ENCODE measurements at regions not wholly inside any gene's neighbourhood (a gene's known extent, or its start where the extent isn't known, plus 50 kb on each side); places are given as distances from the start of the nearest gene placed in this dataset.

- no peaks in the 10 kb centered on the region for H3K9me3 ChIP-seq
- no peak for DNase-seq
- H3K36me3 Mint-ChIP-seq = no peaks in the 10 kb centered on the region
- no peaks in the 10 kb centered on the region for H3K4me1 ChIP-seq (ENCODE audit: control insufficient read depth in 1 of 2, extremely low read depth in 1 of 2, insufficient read depth in 2 of 2, low read length in 2 of 2)
- no peaks in the 10 kb centered on the region for H3K27me3 Mint-ChIP-seq
- no peaks in the 10 kb centered on the region for H3K27me3 ChIP-seq (replicated peaks in 1 of 2; ENCODE audit: control insufficient read depth in 2 of 2, extremely low read depth in 1 of 2, insufficient read depth in 2 of 2, low read length in 1 of 2)
- CTCF ChIA-PET = no interaction called here
- H3K36me3 ChIP-seq (ENCODE audit: control insufficient read depth in 2 of 2, extremely low read depth in 1 of 2, insufficient read depth in 1 of 2, low read length in 1 of 2) = no peaks in the 10 kb centered on the region
- POLR2A ChIA-PET = no interaction called here
- H3K27ac Mint-ChIP-seq = no peak overlapping the region
- no peak overlapping the region for H3K4me3 ChIP-seq (ENCODE audit: control insufficient read depth in 1 of 2, extremely low read depth in 1 of 2, low read length in 1 of 2)
- no peaks in the 10 kb centered on the region for H3K4me1 Mint-ChIP-seq
- no peak overlapping the region for H3K27ac ChIP-seq (ENCODE audit: low read length)
- ATAC-seq (replicated peaks in 1 of 4) = no peak
- no peak overlapping the region for H3K4me3 Mint-ChIP-seq
- peaks cover 11 to 29% (median 17%) of the 10 kb centered on the region in 3 donors for H3K9me3 Mint-ChIP-seq
These were observed 59.1 kb upstream of the PDC start for GRCh38 chr1:186519982-186520381.

DNA sequence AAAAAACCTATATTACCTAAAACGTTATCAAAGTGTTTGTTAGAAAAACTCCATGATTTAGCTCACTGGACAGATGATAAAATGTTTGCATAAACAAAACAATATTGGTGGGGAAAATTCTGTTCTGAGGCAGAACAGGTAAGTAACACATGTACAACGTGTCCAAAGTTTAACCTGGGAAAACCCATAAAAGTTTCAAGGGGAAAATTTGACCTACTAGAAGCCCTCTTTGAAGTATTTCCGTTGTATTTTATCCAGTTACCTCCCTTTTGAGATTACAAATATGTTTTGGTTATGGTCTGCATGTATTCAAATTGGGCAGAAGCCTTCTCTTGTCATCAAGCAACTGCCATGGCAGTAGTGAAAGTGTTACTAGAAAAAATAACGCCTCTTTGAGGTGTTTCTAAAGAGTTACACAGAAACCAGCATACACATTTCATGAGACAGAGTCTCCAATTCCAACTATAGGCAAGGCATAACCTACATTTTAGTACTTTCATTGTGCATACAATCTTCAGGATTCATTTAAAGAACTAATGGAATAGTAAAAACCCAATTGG, 58.0 kb upstream of the PDC start:
- Mint-ChIP-seq H3K4me1 (no peaks in the 10 kb centered on the region), H3K27me3 (no peaks in the 10 kb centered on the region), H3K36me3 (peaks cover 3% of the 10 kb centered on the region), H3K4me3 (no peak overlapping the region), H3K9me3 (peaks cover 6 to 21% (median 11%) of the 10 kb centered on the region in 3 donors), H3K27ac (no peak overlapping the region)
- DNase-seq = no peak
- no peak for ATAC-seq (replicated peaks in 1 of 4)
- no peaks in the 10 kb centered on the region for H3K9me3 ChIP-seq
- H3K4me3 ChIP-seq (ENCODE audit: control insufficient read depth in 1 of 2, extremely low read depth in 1 of 2, low read length in 1 of 2) = no peak overlapping the region
- H3K36me3 ChIP-seq (ENCODE audit: control insufficient read depth in 2 of 2, extremely low read depth in 1 of 2, insufficient read depth in 1 of 2, low read length in 1 of 2) = no peaks in the 10 kb centered on the region
- POLR2A ChIA-PET = no interaction called here
- no peaks in the 10 kb centered on the region for H3K4me1 ChIP-seq (ENCODE audit: control insufficient read depth in 1 of 2, extremely low read depth in 1 of 2, insufficient read depth in 2 of 2, low read length in 2 of 2)
- WGBS (ENCODE audit: insufficient coverage) = no CpG with 5 or more reads among the region's 4 CpGs
- H3K27me3 ChIP-seq (replicated peaks in 1 of 2; ENCODE audit: control insufficient read depth in 2 of 2, extremely low read depth in 1 of 2, insufficient read depth in 2 of 2, low read length in 1 of 2) = no peaks in the 10 kb centered on the region
- CTCF ChIA-PET = no interaction called here
- H3K27ac ChIP-seq (ENCODE audit: low read length) = no peak overlapping the region

DNA sequence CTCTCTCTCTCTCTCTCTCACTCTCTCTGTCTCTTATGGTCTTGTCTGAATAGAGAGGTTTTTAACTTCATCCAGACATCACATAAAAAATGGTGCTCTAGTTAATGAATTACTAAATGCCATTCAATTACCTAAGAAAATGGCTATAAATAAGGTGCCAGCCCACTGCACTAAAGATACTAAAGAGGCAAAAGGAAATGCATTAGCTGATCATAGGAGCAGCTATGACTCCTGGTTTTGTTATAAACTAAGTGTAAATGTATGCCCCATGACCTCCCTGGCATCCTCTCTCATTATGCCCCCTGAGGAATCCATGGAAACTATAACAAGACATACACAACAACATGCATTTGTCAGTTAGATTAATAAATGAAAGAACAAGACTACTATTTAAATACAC, 57.5 kb upstream of the PDC start:
- ChIA-PET POLR2A (no interaction called here), CTCF (no interaction called here)
- no peaks in the 10 kb centered on the region for H3K36me3 ChIP-seq (ENCODE audit: control insufficient read depth in 2 of 2, extremely low read depth in 1 of 2, insufficient read depth in 1 of 2, low read length in 1 of 2)
- DNase-seq (no peak), ATAC-seq (replicated peaks in 1 of 4) (no peak)
- no peaks in the 10 kb centered on the region for H3K9me3 ChIP-seq
- Mint-ChIP-seq H3K36me3 (peaks cover 3% of the 10 kb centered on the region), H3K27me3 (no peaks in the 10 kb centered on the region), H3K9me3 (peaks cover 6 to 19% (median 8%) of the 10 kb centered on the region in 3 donors), H3K4me3 (no peak overlapping the region), H3K4me1 (no peaks in the 10 kb centered on the region), H3K27ac (no peak overlapping the region)
- peaks cover 0 to 2% of the 10 kb centered on the region in 2 experiments for H3K27me3 ChIP-seq (replicated peaks in 1 of 2; ENCODE audit: control insufficient read depth in 2 of 2, extremely low read depth in 1 of 2, insufficient read depth in 2 of 2, low read length in 1 of 2)
- no peaks in the 10 kb centered on the region for H3K4me1 ChIP-seq (ENCODE audit: control insufficient read depth in 1 of 2, extremely low read depth in 1 of 2, insufficient read depth in 2 of 2, low read length in 2 of 2)
- no peak overlapping the region for H3K27ac ChIP-seq (ENCODE audit: low read length)
- no peak overlapping the region for H3K4me3 ChIP-seq (ENCODE audit: control insufficient read depth in 1 of 2, extremely low read depth in 1 of 2, low read length in 1 of 2)

GRCh38 chr1:186514367-186514766, 53.5 kb upstream of the PDC start:
- H3K27me3 Mint-ChIP-seq = peaks cover 0 to 5% of the 10 kb centered on the region in 2 donors
- POLR2A ChIA-PET = no interaction called here

GRCh38 chr1:186513526-186513925, 52.6 kb upstream of the PDC start:
- Histone ChIP-seq H3K27ac (ENCODE audit: low read length) (no peak overlapping the region), H3K9me3 (no peaks in the 10 kb centered on the region), H3K4me3 (ENCODE audit: control insufficient read depth in 1 of 2, extremely low read depth in 1 of 2, low read length in 1 of 2) (no peak overlapping the region), H3K27me3 (replicated peaks in 1 of 2; ENCODE audit: control insufficient read depth in 2 of 2, extremely low read depth in 1 of 2, insufficient read depth in 2 of 2, low read length in 1 of 2) (peaks cover 0 to 8% of the 10 kb centered on the region in 2 experiments), H3K4me1 (ENCODE audit: control insufficient read depth in 1 of 2, extremely low read depth in 1 of 2, insufficient read depth in 2 of 2, low read length in 2 of 2) (no peaks in the 10 kb centered on the region), H3K36me3 (ENCODE audit: control insufficient read depth in 2 of 2, extremely low read depth in 1 of 2, insufficient read depth in 1 of 2, low read length in 1 of 2) (no peaks in the 10 kb centered on the region)
- H3K4me1 Mint-ChIP-seq = peaks cover 0 to 6% (median 0%) of the 10 kb centered on the region in 3 donors
- H3K9me3 Mint-ChIP-seq = peaks cover 4 to 8% (median 6%) of the 10 kb centered on the region in 3 donors
- peaks cover 6% of the 10 kb centered on the region for H3K36me3 Mint-ChIP-seq
- no peak for ATAC-seq (replicated peaks in 1 of 4)
- ChIA-PET CTCF (no interaction called here), POLR2A (no interaction called here)
- 69% methylated on average over 3 of the region's 3 CpGs for WGBS (ENCODE audit: insufficient coverage)
- no peak for DNase-seq
- no peak overlapping the region for H3K27ac Mint-ChIP-seq
- H3K4me3 Mint-ChIP-seq = no peak overlapping the region
- peaks cover 0 to 5% of the 10 kb centered on the region in 2 donors for H3K27me3 Mint-ChIP-seq

More at GRCh38 chr1:186514367-186514766, 53.5 kb upstream of the PDC start:
- Histone ChIP-seq H3K4me3 (ENCODE audit: control insufficient read depth in 1 of 2, extremely low read depth in 1 of 2, low read length in 1 of 2) (no peak overlapping the region), H3K9me3 (no peaks in the 10 kb centered on the region), H3K27ac (ENCODE audit: low read length) (no peak overlapping the region), H3K27me3 (replicated peaks in 1 of 2; ENCODE audit: control insufficient read depth in 2 of 2, extremely low read depth in 1 of 2, insufficient read depth in 2 of 2, low read length in 1 of 2) (peaks cover 0 to 8% of the 10 kb centered on the region in 2 experiments), H3K4me1 (ENCODE audit: control insufficient read depth in 1 of 2, extremely low read depth in 1 of 2, insufficient read depth in 2 of 2, low read length in 2 of 2) (no peaks in the 10 kb centered on the region), H3K36me3 (ENCODE audit: control insufficient read depth in 2 of 2, extremely low read depth in 1 of 2, insufficient read depth in 1 of 2, low read length in 1 of 2) (no peaks in the 10 kb centered on the region)
- peaks cover 0 to 6% (median 0%) of the 10 kb centered on the region in 3 donors for H3K4me1 Mint-ChIP-seq
- H3K36me3 Mint-ChIP-seq = peaks cover 6% of the 10 kb centered on the region
- CTCF ChIA-PET = no interaction called here
- ATAC-seq (replicated peaks in 1 of 4) (no peak), DNase-seq (no peak)
- no peak overlapping the region for H3K4me3 Mint-ChIP-seq
- H3K27ac Mint-ChIP-seq = no peak overlapping the region
- 100% methylated on average over 1 of the region's 4 CpGs for WGBS (ENCODE audit: insufficient coverage)
- H3K9me3 Mint-ChIP-seq = peaks cover 1 to 4% (median 3%) of the 10 kb centered on the region in 3 donors

GRCh38 chr1:186512698-186513457, 52.0 kb upstream of the PDC start:
- no peak overlapping the region for H3K27ac ChIP-seq (ENCODE audit: low read length)
- CTCF ChIA-PET = no interaction called here
- WGBS (ENCODE audit: insufficient coverage) = 65% methylated on average over 3 of the region's 3 CpGs

More at GRCh38 chr1:186512698-186513457, 52.0 kb upstream of the PDC start:
- Mint-ChIP-seq H3K9me3 (peaks cover 4 to 10% (median 6%) of the 10 kb centered on the region in 3 donors), H3K4me1 (peaks cover 0 to 6% (median 0%) of the 10 kb centered on the region in 3 donors), H3K27me3 (peaks cover 0 to 5% of the 10 kb centered on the region in 2 donors), H3K27ac (no peak overlapping the region), H3K36me3 (peaks cover 6% of the 10 kb centered on the region), H3K4me3 (no peak overlapping the region)
- ATAC-seq (replicated peaks in 1 of 4) = no peak
- DNase-seq = no peak
- no peaks in the 10 kb centered on the region for H3K9me3 ChIP-seq
- H3K36me3 ChIP-seq (ENCODE audit: control insufficient read depth in 2 of 2, extremely low read depth in 1 of 2, insufficient read depth in 1 of 2, low read length in 1 of 2) = no peaks in the 10 kb centered on the region
- no peak overlapping the region for H3K4me3 ChIP-seq (ENCODE audit: control insufficient read depth in 1 of 2, extremely low read depth in 1 of 2, low read length in 1 of 2)
- H3K27me3 ChIP-seq (replicated peaks in 1 of 2; ENCODE audit: control insufficient read depth in 2 of 2, extremely low read depth in 1 of 2, insufficient read depth in 2 of 2, low read length in 1 of 2) = peaks cover 0 to 8% of the 10 kb centered on the region in 2 experiments
- POLR2A ChIA-PET = no interaction called here
- H3K4me1 ChIP-seq (ENCODE audit: control insufficient read depth in 1 of 2, extremely low read depth in 1 of 2, insufficient read depth in 2 of 2, low read length in 2 of 2) = no peaks in the 10 kb centered on the region
